OCI-LY1 (cell line): ENCODE measurements at regions not wholly inside any gene's neighbourhood (a gene's known extent, or its start where the extent isn't known, plus 50 kb on each side); places are given as distances from the start of the nearest gene placed in this dataset.

Source experiments
- H2AFZ ChIP-seq: fragments of 200-600 bp; sonication (generic), shearing (Covaris generic); 2 replicates; pipeline ENCODE4 v1.6.0; 2014; ENCODE audit warnings: antibody characterized with exemption, mild to moderate bottlenecking, low read length
- H3F3A ChIP-seq: fragments of 200-600 bp; sonication (generic), shearing (Covaris generic); 2 replicates; pipeline ENCODE4 v1.6.0; 2014; ENCODE audit warnings: mild to moderate bottlenecking, antibody characterized with exemption, low read length, moderate library complexity; ENCODE audit not compliant: insufficient read depth
- H3K27ac ChIP-seq: fragments of 200-600 bp; sonication (generic); 2 replicates; pipeline ENCODE4 v1.5.1; 2014; ENCODE audit warnings: low read length, mixed run types, mild to moderate bottlenecking, low read depth; ENCODE audit not compliant: poor library complexity, severe bottlenecking
- H3K27me3 ChIP-seq: fragments of 200-600 bp; sonication (generic); 2 replicates; pipeline ENCODE4 v1.6.0; 2014; ENCODE audit warnings: antibody characterized with exemption, mild to moderate bottlenecking, low read length, moderate library complexity; ENCODE audit not compliant: insufficient read depth
- H3K36me3 ChIP-seq: fragments of 200-600 bp; sonication (generic); 2 replicates; pipeline ENCODE4 v1.6.1; 2014; ENCODE audit warnings: mild to moderate bottlenecking, antibody characterized with exemption, low read length, moderate library complexity, mixed read lengths; ENCODE audit not compliant: insufficient read depth
- H3K4me1 ChIP-seq: fragments of 200-600 bp; sonication (generic); 2 replicates; pipeline ENCODE4 v1.5.1; 2014; ENCODE audit warnings: mild to moderate bottlenecking, low read length, moderate library complexity; ENCODE audit not compliant: insufficient read depth, severe bottlenecking
- H3K4me2 ChIP-seq: fragments of 200-600 bp; sonication (generic), shearing (Covaris generic); 2 replicates; pipeline ENCODE4 v1.6.1; 2014; ENCODE audit warnings: low read length
- H3K4me3 ChIP-seq: fragments of 200-600 bp; sonication (generic); 2 replicates; pipeline ENCODE4 v1.5.1; 2014; ENCODE audit warnings: low read length, low read depth, mild to moderate bottlenecking, mixed read lengths; ENCODE audit not compliant: poor library complexity, severe bottlenecking
- H3K79me2 ChIP-seq: fragments of 200-600 bp; shearing (Covaris generic); 2 replicates; pipeline ENCODE4 v1.6.1; 2016; ENCODE audit warnings: mixed run types, low read length, mixed read lengths; ENCODE audit not compliant: insufficient read depth
- H3K9ac ChIP-seq: fragments of 200-600 bp; sonication (generic), shearing (Covaris generic); 2 replicates; pipeline ENCODE4 v1.6.1; 2014; ENCODE audit warnings: mild to moderate bottlenecking, low read length, mixed read lengths
- H3K9me2 ChIP-seq: fragments of 200-600 bp; sonication (generic), shearing (Covaris generic); 2 replicates; pipeline ENCODE4 v1.6.1; 2014; ENCODE audit warnings: low read depth, mild to moderate bottlenecking, low read length, mixed read lengths
- H3K9me3 ChIP-seq: fragments of 200-600 bp; shearing (Covaris generic); 2 replicates; pipeline ENCODE4 v1.6.1; 2014; ENCODE audit warnings: low read length, mixed read lengths
- H4K20me1 ChIP-seq: fragments of 200-600 bp; sonication (generic), shearing (Covaris generic); 2 replicates; pipeline ENCODE4 v1.6.0; 2016; ENCODE audit warnings: mild to moderate bottlenecking, low read length; ENCODE audit not compliant: insufficient read depth
- CTCF ChIP-seq: fragments of 200-600 bp; sonication (generic), shearing (Covaris generic); IDR thresholded peaks from 2 replicates; pipeline ENCODE4 v1.5.1; 2017; ENCODE audit warnings: mild to moderate bottlenecking, antibody characterized with exemption, low read length, moderate library complexity, mixed read lengths
- EZH2 ChIP-seq: fragments of 200-600 bp; sonication (generic), shearing (Covaris generic); IDR thresholded peaks from 2 replicates; pipeline ENCODE4 v1.8.0; 2017; ENCODE audit warnings: borderline replicate concordance, mixed run types, mild to moderate bottlenecking, antibody characterized with exemption, low read length, moderate library complexity, mixed read lengths

- Histone ChIP-seq H3K9me3 (no peaks in the 10 kb centered on the region), H3K9ac (no peak overlapping the region), H3K9me2 (no peaks in the 10 kb centered on the region; the same call in 1 of the 2 replicates), H3K4me1 (no peaks in the 10 kb centered on the region), H3K4me3 (no peak overlapping the region), H3F3A (no peaks in the 10 kb centered on the region), H3K27ac (no peak overlapping the region), H2AFZ (no peak overlapping the region), H3K79me2 (no peaks in the 10 kb centered on the region), H3K36me3 (no peaks in the 10 kb centered on the region), H4K20me1 (no peaks in the 10 kb centered on the region), H3K4me2 (no peak overlapping the region), H3K27me3 (no peaks in the 10 kb centered on the region)
- TF ChIP-seq EZH2 (no peak), CTCF (no peak)
Observed at GRCh38 chr13:87944038-87944437, 272.9 kb downstream of the SLITRK5 start.

- Histone ChIP-seq H4K20me1 (no peaks in the 10 kb centered on the region), H3K27ac (no peak overlapping the region), H3K4me1 (no peaks in the 10 kb centered on the region), H3K9me2 (no peaks in the 10 kb centered on the region), H3F3A (no peaks in the 10 kb centered on the region), H3K4me2 (no peak overlapping the region), H3K27me3 (no peaks in the 10 kb centered on the region), H3K4me3 (no peak overlapping the region), H3K9ac (no peak overlapping the region), H3K9me3 (no peaks in the 10 kb centered on the region), H2AFZ (no peak overlapping the region), H3K79me2 (no peaks in the 10 kb centered on the region), H3K36me3 (no peaks in the 10 kb centered on the region)
- TF ChIP-seq CTCF: no peak
- no peak for TF ChIP-seq EZH2
Observed at GRCh38 chr13:87952377-87952776, 281.2 kb downstream of the SLITRK5 start.

- no peak overlapping the region for H3K27ac ChIP-seq
- H3K4me2 ChIP-seq: no peak overlapping the region
- no peaks in the 10 kb centered on the region for H3K79me2 ChIP-seq
- no peak overlapping the region for H2AFZ ChIP-seq
- H3K4me3 ChIP-seq: no peak overlapping the region
- no peaks in the 10 kb centered on the region for H3K9me3 ChIP-seq
- H3K4me1 ChIP-seq: no peaks in the 10 kb centered on the region
- no peak for TF ChIP-seq CTCF
- no peak for TF ChIP-seq EZH2
- H3K27me3 ChIP-seq: no peaks in the 10 kb centered on the region
- H4K20me1 ChIP-seq: no peaks in the 10 kb centered on the region
- no peaks in the 10 kb centered on the region for H3K9me2 ChIP-seq
- no peaks in the 10 kb centered on the region for H3K36me3 ChIP-seq
- H3K9ac ChIP-seq: no peak overlapping the region
- H3F3A ChIP-seq: no peaks in the 10 kb centered on the region
Observed at GRCh38 chr13:87953381-87953780, 282.2 kb downstream of the SLITRK5 start.
